ENCODE measurements at regions not wholly inside any gene's neighbourhood (a gene's known extent, or its start where the extent isn't known, plus 50 kb on each side); places are given as distances from the start of the nearest gene placed in this dataset.

- H3K4me1 ChIP-seq (ENCODE audit: control insufficient read depth, extremely low read depth, insufficient read depth, low read length): peaks cover 67% of the 10 kb centered on the region
- H4K20me1 ChIP-seq (ENCODE audit: control insufficient read depth, extremely low read depth, insufficient read depth, low read length): no peaks in the 10 kb centered on the region
- peak overlapping the region; percentile 97 for H3K27ac ChIP-seq (ENCODE audit: control insufficient read depth, insufficient read depth, low read length)
- no peak overlapping the region for H3K4me2 ChIP-seq (ENCODE audit: control insufficient read depth, extremely low read depth, insufficient read depth, low read depth, low read length)
- no peak overlapping the region for H2AFZ ChIP-seq (ENCODE audit: control insufficient read depth, low read length)
- no peak for FAIRE-seq
- dilution Hi-C loops (cut with MboI; ENCODE audit: extremely low pct_ligation_motif_present, low sequenced_read_pairs): no loop called here
- H3K9me1 ChIP-seq (ENCODE audit: control insufficient read depth, extremely low read depth, insufficient read depth, low read length): no peaks in the 10 kb centered on the region
- no peaks in the 10 kb centered on the region for H3K27me3 ChIP-seq (ENCODE audit: control insufficient read depth, extremely low read depth, insufficient read depth, low read length)
- H3K36me3 ChIP-seq (ENCODE audit: control insufficient read depth in 2 of 2, extremely low read depth in 1 of 2, insufficient read depth in 2 of 2, low read length in 2 of 2): no peaks in the 10 kb centered on the region
- no peaks in the 10 kb centered on the region for H3K79me2 ChIP-seq (ENCODE audit: control insufficient read depth, insufficient read depth, low read length)
- H3K9ac ChIP-seq (ENCODE audit: control insufficient read depth, extremely low read depth, insufficient read depth, low read length): peak overlapping the region; percentile 77
- H3K9me3 ChIP-seq (ENCODE audit: control insufficient read depth, low read depth, low read length): peaks cover 4% of the 10 kb centered on the region
- no peak for DNase-seq (ENCODE audit: low read depth, low spot score)
- no peak overlapping the region for H3K4me3 ChIP-seq (ENCODE audit: control insufficient read depth in 2 of 3, extremely low read depth in 1 of 3, insufficient read depth in 2 of 3, low read depth in 1 of 3, low read length in 3 of 3)
- TF ChIP-seq CTCF (optimal IDR thresholded peaks at IDR 0.05 in 1 of 3, IDR thresholded peaks at IDR 0.05 in 1 of 3, conservative IDR thresholded peaks at IDR 0.05 in 1 of 3; ENCODE audit: extremely low read depth in 1 of 3, insufficient read depth in 2 of 3, low read length in 3 of 3) (no peak), EZH2 (IDR thresholded peaks at IDR 0.05; ENCODE audit: low read length) (no peak)
These were observed 208.9 kb downstream of the SPP2 start for GRCh38 chr2:234259440-234259839.

DNA sequence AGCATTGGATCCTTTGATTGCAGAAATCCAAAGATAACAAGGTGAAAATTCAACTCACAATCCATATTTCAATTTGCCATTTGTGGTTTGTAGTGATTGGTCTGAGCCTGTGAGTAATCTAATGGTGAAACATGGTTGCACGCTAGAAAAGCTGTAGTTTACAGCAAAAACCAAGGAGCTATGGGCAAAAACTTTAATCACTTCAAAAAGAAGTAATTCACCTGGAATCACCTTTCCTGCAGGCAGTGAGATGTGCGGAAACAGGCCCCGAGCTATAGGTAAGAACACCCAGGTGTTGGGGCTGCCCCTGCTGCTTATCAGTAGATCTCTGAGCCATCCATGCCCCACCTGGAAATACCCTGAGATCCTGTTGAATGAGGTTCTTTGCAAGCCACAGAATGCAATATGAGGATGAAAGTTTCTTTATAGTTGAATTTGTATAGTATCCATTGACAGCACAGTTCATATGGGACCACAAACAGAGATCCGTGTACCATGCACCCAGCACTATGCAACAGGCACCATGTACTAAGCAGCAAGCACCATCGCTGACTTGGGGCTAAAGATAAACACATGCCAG lies 208.2 kb downstream of the SPP2 start:
- TF ChIP-seq CTCF (optimal IDR thresholded peaks at IDR 0.05 in 1 of 3, IDR thresholded peaks at IDR 0.05 in 1 of 3, conservative IDR thresholded peaks at IDR 0.05 in 1 of 3; ENCODE audit: extremely low read depth in 1 of 3, insufficient read depth in 2 of 3, low read length in 3 of 3) (no peak), EZH2 (IDR thresholded peaks at IDR 0.05; ENCODE audit: low read length) (no peak)
- Histone ChIP-seq H3K27me3 (ENCODE audit: control insufficient read depth, extremely low read depth, insufficient read depth, low read length) (no peaks in the 10 kb centered on the region), H4K20me1 (ENCODE audit: control insufficient read depth, extremely low read depth, insufficient read depth, low read length) (no peaks in the 10 kb centered on the region), H3K9ac (ENCODE audit: control insufficient read depth, extremely low read depth, insufficient read depth, low read length) (peak overlapping the region; percentile 77), H3K36me3 (ENCODE audit: control insufficient read depth in 2 of 2, extremely low read depth in 1 of 2, insufficient read depth in 2 of 2, low read length in 2 of 2) (no peaks in the 10 kb centered on the region), H3K27ac (ENCODE audit: control insufficient read depth, insufficient read depth, low read length) (peak overlapping the region; percentile 97), H3K4me3 (ENCODE audit: control insufficient read depth in 2 of 3, extremely low read depth in 1 of 3, insufficient read depth in 2 of 3, low read depth in 1 of 3, low read length in 3 of 3) (peak overlapping the region in 2 of 3 experiments; percentile 2 to 39), H3K9me1 (ENCODE audit: control insufficient read depth, extremely low read depth, insufficient read depth, low read length) (no peaks in the 10 kb centered on the region), H3K4me1 (ENCODE audit: control insufficient read depth, extremely low read depth, insufficient read depth, low read length) (peaks cover 74% of the 10 kb centered on the region), H3K4me2 (ENCODE audit: control insufficient read depth, extremely low read depth, insufficient read depth, low read depth, low read length) (peak overlapping the region; percentile 70), H3K79me2 (ENCODE audit: control insufficient read depth, insufficient read depth, low read length) (no peaks in the 10 kb centered on the region), H2AFZ (ENCODE audit: control insufficient read depth, low read length) (no peak overlapping the region), H3K9me3 (ENCODE audit: control insufficient read depth, low read depth, low read length) (peaks cover 4% of the 10 kb centered on the region)
- peak; percentile 94 for DNase-seq (ENCODE audit: low read depth, low spot score)
- peak; percentile 94 for FAIRE-seq
- dilution Hi-C loops (cut with MboI; ENCODE audit: extremely low pct_ligation_motif_present, low sequenced_read_pairs): no loop called here

All from keratinocyte (primary cell).